NCI-H524 (cell line): ENCODE measurements at regions not wholly inside any gene's neighbourhood (a gene's known extent, or its start where the extent isn't known, plus 50 kb on each side); places are given as distances from the start of the nearest gene placed in this dataset.

Experiments
- DNase-seq, 2 experiments: peaks; one replicate each; lab custom pipeline; 2025; lab: John Stamatoyannopoulos, UW

GRCh38 chr3:162125790-162126189, 629.2 kb downstream of the OTOL1 start:
- DNase-seq, result no peak

DNA sequence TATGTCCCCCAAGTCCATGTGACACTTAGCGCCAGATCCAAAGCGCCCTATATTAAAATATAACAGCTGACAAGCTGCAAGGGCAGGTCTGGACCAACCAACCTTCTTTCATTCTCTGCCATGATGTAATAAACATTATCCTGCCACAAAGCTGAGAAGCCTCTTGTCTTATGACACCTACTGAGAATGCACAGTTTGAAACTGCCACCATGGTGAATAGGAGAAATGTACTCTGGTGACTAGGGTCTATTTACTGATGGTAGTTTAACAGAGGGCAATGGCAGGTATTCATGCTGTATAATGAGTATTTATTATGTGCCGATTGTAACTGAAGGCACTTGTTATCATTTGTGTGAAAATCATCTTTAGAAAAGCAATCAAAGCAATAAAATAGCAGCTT, 634.0 kb downstream of the OTOL1 start:
- no peak for DNase-seq

DNA sequence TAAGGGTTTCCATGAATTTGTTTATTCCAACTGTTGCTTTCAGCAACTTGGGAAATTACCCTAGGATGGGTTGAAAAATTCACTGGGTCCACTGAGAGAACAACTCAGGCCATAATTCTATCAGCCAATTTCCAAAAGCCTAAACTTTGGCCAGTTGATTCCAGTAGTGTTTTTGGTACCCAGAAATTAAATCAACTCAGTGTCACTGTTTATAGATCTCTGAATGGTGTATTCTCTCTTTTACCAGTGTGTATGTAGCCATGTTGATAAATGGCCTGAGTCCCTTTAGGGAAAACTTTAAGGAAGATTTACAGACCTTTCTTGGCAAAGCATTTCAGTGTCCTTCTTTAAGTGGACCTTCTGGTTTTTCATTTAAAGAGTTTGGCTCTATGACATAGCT, 636.4 kb downstream of the OTOL1 start:
- no peak for DNase-seq

DNA sequence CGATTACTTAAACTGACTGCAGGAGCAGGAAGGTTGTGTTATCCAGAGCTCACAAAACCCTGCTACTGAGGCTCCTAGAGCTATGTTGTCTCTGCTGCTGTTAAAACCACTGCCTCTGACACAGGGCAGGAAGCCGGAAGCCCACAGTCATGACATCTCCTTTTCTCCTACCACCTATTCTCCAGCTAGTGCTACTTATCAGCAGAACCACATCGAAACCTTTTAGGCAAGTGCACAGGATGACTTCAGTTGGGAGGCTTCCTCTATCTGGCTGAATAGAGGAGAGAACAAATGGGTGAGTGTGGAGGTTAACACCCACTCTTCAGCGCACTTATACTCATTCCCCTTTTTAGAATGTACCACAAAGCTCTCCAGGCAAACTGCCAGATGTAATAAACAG, 638.0 kb downstream of the OTOL1 start:
- no peak for DNase-seq

DNA sequence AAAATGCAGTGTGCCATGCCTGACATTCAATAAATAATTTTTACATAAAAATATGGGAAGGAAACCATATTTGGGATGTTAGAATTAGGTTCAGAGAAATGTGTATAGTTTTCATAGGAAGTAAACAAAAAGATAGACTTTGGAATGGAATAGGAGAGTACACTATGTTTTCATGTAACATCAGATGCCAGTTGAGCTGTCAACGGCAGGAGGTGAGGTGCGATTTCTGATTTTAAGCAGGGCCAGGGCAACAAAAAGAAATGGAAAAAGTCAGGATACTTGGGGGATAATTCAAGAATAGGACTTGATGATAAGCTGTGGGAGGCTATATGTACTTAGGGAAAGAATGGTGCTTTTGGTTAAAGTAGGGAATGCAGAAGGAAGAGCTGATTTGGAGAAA, 639.5 kb downstream of the OTOL1 start:
- no peak for DNase-seq

- no peak for DNase-seq
Measured at GRCh38 chr3:162138509-162138908, 641.9 kb downstream of the OTOL1 start.

DNA sequence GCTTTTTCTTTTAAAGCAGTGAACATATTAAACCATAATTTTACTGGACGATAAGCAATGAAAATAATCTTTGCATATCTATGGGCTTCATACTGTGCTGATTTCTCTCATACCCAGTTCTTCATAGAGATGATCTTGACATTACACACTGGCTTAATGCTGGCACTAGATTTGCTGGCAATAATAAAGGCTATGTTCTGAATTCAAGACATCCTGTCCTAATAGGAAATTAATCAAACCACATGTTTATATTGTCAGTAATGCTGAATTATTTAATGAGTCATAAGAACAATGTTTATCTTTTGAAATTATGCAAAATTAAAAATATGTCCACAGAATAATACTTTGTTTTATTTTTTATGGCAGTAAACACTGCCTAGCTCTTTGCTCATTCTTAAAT, 643.2 kb downstream of the OTOL1 start:
- no peak for DNase-seq

GRCh38 chr3:162141272-162141791, 644.7 kb downstream of the OTOL1 start:
- DNase-seq, result no peak

- no peak for DNase-seq
Measured at GRCh38 chr3:162142511-162142910, 645.9 kb downstream of the OTOL1 start.

DNA sequence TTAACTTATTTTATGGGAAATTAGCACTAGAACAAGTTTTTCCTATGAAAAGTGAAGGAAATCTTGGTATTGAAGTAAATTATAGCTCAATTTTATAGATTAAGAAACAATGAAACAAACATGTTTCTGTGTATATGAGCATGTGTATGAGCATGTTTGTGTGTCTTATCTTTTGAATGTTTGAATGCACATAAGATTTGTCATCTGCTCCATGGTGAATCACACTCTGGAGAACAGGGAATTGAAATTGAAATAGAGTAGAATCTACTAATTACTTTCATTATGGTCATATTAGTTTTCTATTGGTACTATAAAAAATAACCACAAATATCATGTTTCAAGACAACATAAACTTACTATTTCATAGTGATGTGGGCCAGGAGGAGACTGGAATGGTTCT, 646.6 kb downstream of the OTOL1 start:
- no peak for DNase-seq

DNA sequence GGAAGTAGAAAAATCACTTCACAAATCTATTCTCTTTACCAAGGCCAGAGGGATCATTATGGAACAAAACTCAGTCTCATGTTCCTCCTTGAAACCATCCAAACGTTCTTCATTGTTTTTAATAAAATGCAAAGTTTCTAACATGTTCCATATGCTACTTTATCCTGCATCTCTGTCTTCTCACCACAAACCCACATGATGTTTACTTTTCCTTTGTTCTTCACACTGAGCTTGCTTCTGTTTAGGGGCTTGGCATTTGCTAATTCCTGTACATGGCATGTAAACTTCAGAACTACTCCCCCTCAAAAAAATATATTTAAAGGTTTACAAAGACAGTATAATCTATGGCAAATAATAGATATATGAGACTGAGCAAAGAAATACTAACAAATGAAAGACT, 651.4 kb downstream of the OTOL1 start:
- DNase-seq, result no peak

GRCh38 chr3:162150790-162151189, 654.2 kb downstream of the OTOL1 start:
- DNase-seq, result no peak

- DNase-seq, result no peak
Measured at GRCh38 chr3:162152636-162153035, 656.0 kb downstream of the OTOL1 start.

DNA sequence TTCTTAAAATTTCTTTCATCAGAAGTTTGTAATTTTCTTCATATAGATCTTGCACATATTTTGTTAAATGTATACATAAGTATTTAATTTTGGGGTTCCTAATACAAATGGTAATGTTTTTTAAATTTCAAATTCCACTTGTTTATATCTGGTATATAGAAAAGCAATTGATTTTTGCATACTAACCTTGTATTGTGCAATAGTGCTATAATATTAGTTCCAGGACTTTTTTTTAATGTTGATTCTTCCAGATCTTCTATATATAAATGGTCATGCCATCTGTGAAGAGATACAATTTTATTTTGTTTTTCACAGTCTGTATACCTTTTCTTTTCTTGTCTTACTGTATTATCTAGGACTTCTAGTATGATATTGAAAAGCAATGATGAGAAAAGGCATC, 665.0 kb downstream of the OTOL1 start:
- no peak for DNase-seq

- DNase-seq, result no peak
Measured at GRCh38 chr3:162165346-162165745, 668.7 kb downstream of the OTOL1 start.

- DNase-seq, result no peak
Measured at GRCh38 chr3:162166543-162166942, 669.9 kb downstream of the OTOL1 start.

GRCh38 chr3:162168715-162169114, 672.1 kb downstream of the OTOL1 start:
- DNase-seq, result no peak

- no peak for DNase-seq
Measured at GRCh38 chr3:162170581-162170980, 674.0 kb downstream of the OTOL1 start.

DNA sequence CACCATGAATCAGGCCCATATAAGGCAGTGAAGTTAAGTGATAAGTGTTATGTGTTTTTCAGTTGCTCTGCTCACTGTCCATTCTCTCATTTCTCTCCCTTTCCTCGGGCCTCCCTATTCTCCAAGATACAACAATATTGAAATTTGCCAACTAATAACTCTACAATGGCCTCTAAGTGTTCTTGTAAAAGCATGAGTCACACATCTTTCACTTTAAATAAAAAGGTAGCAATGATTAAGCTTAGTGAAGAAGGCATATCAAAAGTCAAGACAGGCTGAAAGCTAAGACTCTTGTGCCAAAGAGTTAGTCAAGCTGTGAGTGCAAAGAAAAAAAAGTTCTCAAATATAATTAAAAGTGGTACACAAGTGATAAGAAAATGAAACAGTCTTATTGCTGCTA, 675.4 kb downstream of the OTOL1 start:
- DNase-seq, result no peak

GRCh38 chr3:162175145-162175544, 678.5 kb downstream of the OTOL1 start:
- no peak for DNase-seq

DNA sequence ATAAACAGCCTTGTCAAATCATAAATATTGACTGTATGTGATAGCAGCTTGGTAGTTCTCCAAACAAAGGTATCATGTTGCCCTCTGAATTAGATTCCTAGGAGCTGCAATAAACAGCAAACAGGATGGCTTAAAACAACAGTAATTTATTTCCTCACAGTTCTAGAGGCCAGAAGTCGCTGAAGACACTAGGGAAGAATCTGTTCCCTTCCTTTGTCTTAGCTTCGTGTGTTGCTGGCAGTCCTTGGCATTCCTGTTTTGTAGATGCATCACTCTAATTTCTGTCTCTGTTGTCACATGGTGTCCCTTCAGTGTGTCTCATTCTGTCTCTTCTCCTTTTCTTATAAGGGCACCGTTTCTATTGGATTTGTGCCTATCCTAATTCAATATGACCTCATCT, 679.3 kb downstream of the OTOL1 start:
- DNase-seq, result no peak

DNA sequence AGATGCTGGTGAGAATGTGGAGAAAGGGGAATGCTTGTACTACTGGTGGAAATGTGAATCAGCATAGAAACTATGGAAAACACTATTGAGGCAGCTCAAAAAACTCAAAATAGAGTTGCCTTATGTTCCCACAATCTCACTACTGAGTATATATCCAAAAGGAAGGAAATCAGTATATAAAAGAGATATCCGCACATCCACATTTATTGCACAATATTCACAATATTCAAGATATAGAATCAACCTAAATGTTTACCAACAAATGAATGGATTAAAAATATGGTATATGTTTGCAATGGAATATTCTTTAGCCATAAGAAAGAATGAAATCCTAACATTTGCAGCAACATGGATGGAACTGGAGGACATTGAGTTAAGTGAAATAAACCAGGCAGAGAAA, 686.8 kb downstream of the OTOL1 start:
- DNase-seq, result no peak

- no peak for DNase-seq
Measured at GRCh38 chr3:162192340-162193029, 695.9 kb downstream of the OTOL1 start.
